GM13977 (cell line): ENCODE measurements at regions not wholly inside any gene's neighbourhood (a gene's known extent, or its start where the extent isn't known, plus 50 kb on each side); places are given as distances from the start of the nearest gene placed in this dataset.

Source experiments
- DNase-seq: peaks from one replicate; pipeline ENCODE4 v3.0.0; 2012; ENCODE audit warnings: low spot score
- in situ Hi-C: fragments of 300-500 bp; cut with MboI; formaldehyde crosslinking; loops from one replicate; pipeline ENCODE4 v1.12.0; 2022; ENCODE audit warnings: low sequenced_read_pairs, low pct_unique_long_range_greater_than_20kb, mixed read lengths, inconsistent platforms; ENCODE audit not compliant: unreplicated experiment
- TF ChIP-seq, protein P1 (sequence below): IDR thresholded peaks from 2 replicates; pipeline ENCODE4 v1.5.1; 2012; ENCODE audit warnings: mild to moderate bottlenecking, control low read depth; ENCODE audit not compliant: insufficient read depth; ENCODE audit errors: extremely low read depth, missing control alignments

DNA sequence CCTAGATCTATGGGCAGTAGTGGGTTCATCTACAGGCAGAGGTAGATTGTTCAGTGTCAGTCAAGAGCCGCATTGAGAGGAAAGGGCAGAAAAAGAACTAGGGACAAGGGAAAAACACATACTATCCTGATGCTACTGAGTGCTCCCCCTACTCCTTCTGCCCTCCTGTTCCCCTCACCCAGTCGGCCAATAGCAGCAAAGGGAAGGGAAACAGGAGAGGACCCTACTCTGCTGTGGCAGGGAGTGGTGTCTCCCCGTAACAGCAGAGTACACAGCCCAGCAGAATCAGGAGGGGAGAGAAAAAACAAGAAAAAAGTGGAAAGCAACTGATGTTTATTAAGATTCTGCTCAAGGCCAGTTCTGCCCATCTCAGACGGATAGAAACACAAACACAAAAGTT is 136.1 kb upstream of the CCDC150 start:
- no peak for DNase-seq
- TF ChIP-seq, protein P1, sequence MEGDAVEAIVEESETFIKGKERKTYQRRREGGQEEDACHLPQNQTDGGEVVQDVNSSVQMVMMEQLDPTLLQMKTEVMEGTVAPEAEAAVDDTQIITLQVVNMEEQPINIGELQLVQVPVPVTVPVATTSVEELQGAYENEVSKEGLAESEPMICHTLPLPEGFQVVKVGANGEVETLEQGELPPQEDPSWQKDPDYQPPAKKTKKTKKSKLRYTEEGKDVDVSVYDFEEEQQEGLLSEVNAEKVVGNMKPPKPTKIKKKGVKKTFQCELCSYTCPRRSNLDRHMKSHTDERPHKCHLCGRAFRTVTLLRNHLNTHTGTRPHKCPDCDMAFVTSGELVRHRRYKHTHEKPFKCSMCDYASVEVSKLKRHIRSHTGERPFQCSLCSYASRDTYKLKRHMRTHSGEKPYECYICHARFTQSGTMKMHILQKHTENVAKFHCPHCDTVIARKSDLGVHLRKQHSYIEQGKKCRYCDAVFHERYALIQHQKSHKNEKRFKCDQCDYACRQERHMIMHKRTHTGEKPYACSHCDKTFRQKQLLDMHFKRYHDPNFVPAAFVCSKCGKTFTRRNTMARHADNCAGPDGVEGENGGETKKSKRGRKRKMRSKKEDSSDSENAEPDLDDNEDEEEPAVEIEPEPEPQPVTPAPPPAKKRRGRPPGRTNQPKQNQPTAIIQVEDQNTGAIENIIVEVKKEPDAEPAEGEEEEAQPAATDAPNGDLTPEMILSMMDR = no peak
- in situ Hi-C loops = no loop called here

DNA sequence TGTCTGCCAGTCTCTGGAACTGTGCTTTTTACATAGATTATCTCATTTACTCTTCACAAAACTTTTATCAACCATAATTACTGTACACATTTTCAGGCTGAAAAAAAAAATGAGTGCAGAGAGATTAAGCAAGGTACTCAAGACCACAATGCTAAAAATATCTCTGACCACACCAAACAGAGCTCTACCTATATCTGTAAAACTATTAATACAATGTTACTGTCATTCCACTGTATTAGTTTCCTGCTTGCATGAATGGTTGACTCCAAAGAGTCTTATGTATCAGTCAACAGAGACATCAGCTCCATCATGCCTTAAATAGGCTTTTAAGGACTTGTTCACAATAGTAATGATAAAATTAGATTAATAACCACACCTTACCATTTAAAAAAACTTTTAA is 134.7 kb upstream of the CCDC150 start:
- TF ChIP-seq, protein P1 = no peak
- peak; percentile 25 for DNase-seq
- in situ Hi-C loops = no loop called here

DNA sequence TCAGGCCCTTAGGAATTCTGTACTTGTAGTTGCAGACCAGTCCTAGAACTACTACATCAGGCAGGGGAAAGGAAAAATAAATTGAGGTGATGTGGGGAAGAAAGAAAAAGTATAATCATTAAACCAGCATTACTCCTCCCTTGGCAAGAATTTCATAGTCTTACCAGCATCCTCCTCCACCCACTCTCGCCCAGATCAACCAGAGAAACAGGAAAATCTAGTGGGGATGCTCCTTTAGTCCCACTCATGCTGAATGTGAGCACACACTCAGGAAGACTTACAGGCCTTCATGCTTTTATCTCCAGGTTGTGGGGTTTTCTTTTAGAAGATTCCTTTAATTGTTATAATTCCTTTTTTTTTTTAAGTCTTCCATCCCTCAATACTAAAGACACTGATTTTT is 129.3 kb upstream of the CCDC150 start:
- DNase-seq = no peak
- TF ChIP-seq, protein P1 = no peak
- in situ Hi-C loops = no loop called here

- in situ Hi-C loops = no loop called here
- DNase-seq = no peak
- TF ChIP-seq, protein P1 = no peak
Observed at GRCh38 chr2:196511258-196512168, 128.0 kb upstream of the CCDC150 start.

GRCh38 chr2:196513796-196514526 is 125.6 kb upstream of the CCDC150 start:
- TF ChIP-seq, protein P1 = no peak
- no peak for DNase-seq
- in situ Hi-C loops = no loop called here

DNA sequence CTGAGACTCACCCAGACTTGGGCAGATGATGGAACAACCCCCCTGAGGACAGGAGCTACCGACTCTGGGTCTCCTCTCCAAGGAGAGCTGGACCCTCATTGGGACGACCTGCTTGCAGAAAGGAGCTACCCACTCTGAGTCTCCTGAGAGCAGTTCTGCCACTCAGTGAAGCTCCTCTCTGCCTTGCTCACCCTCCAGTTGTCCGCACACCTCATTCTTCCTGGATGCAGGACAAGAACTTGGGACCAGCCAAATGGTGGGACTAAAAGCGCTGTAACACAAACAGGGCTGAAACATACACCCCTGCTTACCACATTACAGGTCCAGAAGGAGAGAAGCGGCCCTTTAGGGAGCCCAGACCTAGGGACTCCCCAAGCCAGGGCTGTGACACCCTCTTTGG is 124.9 kb upstream of the CCDC150 start:
- TF ChIP-seq, protein P1 = no peak
- in situ Hi-C loops = no loop called here
- no peak for DNase-seq
